HG02798 (cell line): ENCODE measurements at regions not wholly inside any gene's neighbourhood (a gene's known extent, or its start where the extent isn't known, plus 50 kb on each side); places are given as distances from the start of the nearest gene placed in this dataset.

ENCODE experiments used
- ATAC-seq: cut with Tn5 transposase; IDR thresholded peaks from one replicate; pipeline ENCODE4 v1.9.1; 2021; ENCODE audit warnings: mild to moderate bottlenecking; ENCODE audit not compliant: unreplicated experiment, poor library complexity

GRCh38 chr19:16022251-16022650 lies 54.0 kb upstream of the TPM4 start:
- no peak for ATAC-seq

- no peak for ATAC-seq
These were observed 53.6 kb upstream of the TPM4 start for GRCh38 chr19:16022681-16023080.

GRCh38 chr19:16023146-16023915 lies 53.0 kb upstream of the TPM4 start:
- ATAC-seq, result no peak

DNA sequence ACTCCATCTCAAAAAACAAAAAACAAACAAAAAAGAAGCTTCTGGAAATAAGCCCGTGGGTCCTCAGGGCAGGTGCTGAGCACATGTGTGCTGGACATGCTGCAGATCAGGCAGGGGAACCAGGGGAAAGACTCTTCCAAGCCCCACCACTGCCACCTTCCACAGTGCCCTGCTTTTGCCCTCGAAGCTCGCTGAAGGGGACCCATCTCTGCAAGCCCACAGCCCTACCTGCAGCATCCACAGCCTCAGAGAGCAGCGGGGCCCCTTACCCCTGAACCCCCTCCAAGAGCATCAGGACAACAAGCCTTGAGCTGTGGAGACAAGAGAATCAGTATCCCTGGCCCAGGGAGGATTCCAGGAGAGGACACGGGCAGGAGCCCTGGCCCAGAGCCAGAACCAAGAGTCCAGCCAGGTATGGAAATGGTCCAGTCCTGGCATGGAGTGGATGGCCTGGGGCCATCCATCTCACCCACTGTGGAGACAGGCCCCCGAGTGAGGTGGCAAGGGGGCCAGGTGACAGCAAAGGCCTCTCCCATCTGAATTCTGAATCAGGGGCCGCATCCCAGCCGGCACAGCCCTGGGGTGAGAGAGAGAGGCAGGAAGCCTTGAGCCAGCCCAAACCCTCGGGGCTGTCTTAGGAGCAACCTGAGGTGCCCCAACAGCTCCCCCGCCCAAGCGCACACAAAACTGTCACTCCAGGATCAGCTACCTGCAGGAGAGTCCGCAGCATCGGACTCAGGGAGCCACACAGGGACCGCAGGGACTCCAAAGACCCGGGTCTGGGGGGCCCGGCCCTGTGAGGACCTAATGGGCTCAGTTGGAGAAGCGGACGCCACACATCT lies 51.8 kb upstream of the TPM4 start:
- no peak for ATAC-seq

DNA sequence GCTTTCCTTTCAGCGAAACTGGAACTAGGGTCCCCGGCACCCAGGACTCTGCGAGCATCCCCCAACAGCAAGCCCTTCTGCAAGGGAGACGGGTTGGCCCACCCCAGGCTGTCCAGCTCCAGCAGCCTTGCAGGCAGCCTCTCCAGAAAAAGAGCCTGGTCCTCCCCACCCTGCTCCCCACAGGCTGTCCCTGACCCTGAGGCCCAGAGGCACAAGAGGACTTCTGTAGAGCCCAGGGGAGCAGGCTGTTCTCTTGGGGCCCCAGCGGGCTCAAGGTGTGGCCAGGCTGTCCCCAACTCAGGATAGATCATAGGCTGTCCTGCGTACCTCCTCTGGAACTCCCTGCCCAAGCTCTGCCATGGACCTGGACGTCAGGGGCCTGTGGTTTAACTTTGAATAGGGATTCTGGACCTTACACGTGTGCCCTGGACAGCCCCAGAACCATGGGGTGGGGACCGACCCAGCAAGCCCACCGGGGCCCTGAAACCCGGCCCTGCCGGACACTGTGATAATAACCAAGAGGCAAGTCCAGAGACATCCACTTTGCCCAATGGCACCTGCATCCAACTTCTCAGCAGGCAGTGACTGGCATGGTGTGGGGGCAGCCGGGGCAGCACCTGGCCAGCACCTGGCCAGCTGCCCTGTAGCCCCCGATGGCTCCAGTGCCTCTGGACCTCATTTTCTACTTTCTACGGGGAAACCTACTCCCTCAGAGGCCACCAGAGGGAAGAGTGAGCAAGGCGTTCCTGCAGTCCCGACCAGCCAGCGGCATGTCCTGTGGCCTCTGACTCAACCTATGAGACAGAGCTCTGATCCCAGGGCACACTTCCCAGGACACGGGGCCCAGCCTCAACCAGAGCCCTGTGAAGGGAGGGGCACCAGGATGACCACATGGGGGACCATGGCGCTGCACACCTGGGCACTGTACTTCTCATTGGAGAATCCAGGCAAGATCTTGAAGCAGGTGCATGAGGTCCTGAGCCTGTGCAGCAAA lies 50.9 kb upstream of the TPM4 start:
- no peak for ATAC-seq

DNA sequence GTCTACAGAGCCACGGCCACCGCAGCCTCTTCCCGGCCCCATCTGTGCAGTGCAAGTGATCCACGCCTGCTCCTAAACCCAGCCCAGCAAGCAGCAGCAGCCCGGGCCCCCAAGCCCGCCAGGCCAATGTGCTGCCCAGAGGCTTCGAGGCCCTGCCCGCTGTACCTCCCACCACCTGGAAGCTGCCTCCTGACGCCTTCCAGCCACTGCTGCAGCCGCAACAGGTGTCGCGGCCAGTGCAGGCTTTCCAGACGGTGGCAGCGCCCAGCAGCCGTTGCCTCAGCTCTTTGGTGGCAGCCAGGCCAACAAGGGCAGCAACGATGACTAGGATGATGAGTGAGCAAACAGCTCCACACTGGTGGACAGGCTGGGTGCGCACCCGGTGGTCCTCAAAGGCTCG lies 50.2 kb upstream of the TPM4 start:
- ATAC-seq, result no peak
